NT2/D1 (cell line): ENCODE measurements at regions not wholly inside any gene's neighbourhood (a gene's known extent, or its start where the extent isn't known, plus 50 kb on each side); places are given as distances from the start of the nearest gene placed in this dataset.

ENCODE experiments used
- YY1 ChIP-seq: IDR thresholded peaks from 2 replicates; pipeline ENCODE4 v1.6.1; 2011; ENCODE audit not compliant: insufficient read length, insufficient read depth
- ZNF274 ChIP-seq: IDR thresholded peaks from 2 replicates; pipeline ENCODE4 v1.6.1; 2011; ENCODE audit warnings: mild to moderate bottlenecking, low read depth, low read length

DNA sequence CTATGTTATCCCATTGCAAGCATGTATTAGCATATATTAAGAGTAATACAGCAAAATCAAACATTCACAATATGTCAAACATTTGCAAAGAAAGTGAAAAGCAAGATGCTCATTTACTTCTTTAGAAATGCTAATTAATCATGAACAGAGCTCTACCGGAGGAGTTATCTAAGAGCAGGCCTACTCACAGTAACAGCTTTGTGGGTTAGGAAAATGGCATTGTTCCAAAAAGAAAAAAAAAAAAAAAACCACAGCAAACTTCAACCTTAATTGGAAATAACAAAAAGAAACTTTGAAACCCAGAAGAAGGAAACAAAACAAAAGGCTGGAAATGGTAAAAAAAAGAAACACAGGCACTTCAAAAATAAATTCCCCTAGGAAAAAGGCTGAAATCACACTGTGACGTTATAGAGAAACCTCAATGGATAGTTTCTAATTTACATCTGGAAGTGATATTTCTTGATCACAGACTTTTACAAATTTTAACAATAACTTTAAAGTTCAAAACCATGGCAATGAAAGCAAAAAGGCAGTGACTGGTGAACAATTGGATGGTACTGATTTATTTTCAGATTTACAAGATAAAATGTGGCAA is 1236.8 kb upstream of the SPRY2 start:
- TF ChIP-seq YY1 = no peak
- TF ChIP-seq ZNF274 = no peak
